HEK293T (cell line): ENCODE measurements at regions not wholly inside any gene's neighbourhood (a gene's known extent, or its start where the extent isn't known, plus 50 kb on each side); places are given as distances from the start of the nearest gene placed in this dataset.

Source experiments
- SP1 ChIP-seq: fragments of 450-650 bp; IDR thresholded peaks from 2 replicates; pipeline ENCODE4 v1.6.1; 2017
- SUZ12 ChIP-seq: fragments of 450-650 bp; IDR thresholded peaks from 2 replicates; pipeline ENCODE4 v1.6.1; 2016; ENCODE audit warnings: mild to moderate bottlenecking

- no peak for TF ChIP-seq SP1
- TF ChIP-seq SUZ12 = no peak
Observed at GRCh38 chr10:4246881-4247358, 461.9 kb upstream of the KLF6 start.
